Right hindlimb (tissue), 1 donor: ENCODE measurements at regions not wholly inside any gene's neighbourhood (a gene's known extent, or its start where the extent isn't known, plus 50 kb on each side); places are given as distances from the start of the nearest gene placed in this dataset.
"Not testable (repeated sequence)": the region's sequence is repeated elsewhere in the genome, so short reads cannot be mapped to it uniquely, and the experiment has no call there.

Source experiments
- DNase-seq: peaks from one replicate; pipeline ENCODE4 v3.0.0-alpha.2; 2018

DNA sequence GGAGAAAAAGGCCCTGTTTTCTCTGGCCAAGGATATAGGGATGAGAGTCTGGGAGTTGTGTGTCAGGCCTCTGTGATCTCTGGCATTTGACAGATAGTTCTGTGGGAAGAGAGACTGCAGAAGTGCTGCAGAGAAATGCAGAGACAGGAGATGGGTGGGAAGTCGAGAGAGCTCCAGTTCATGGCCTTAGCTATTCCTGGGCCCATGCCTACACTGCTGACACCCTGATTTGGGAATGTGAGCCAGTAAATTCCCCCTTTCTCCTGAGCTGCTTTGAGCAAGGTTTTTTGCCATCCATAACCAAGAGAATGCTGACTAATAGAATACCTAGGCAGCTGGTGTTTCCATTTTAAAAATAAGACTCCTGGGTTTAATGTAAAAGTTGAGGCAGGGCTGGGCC is 59.3 kb downstream of the EBLN2 start:
- no peak for DNase-seq

DNA sequence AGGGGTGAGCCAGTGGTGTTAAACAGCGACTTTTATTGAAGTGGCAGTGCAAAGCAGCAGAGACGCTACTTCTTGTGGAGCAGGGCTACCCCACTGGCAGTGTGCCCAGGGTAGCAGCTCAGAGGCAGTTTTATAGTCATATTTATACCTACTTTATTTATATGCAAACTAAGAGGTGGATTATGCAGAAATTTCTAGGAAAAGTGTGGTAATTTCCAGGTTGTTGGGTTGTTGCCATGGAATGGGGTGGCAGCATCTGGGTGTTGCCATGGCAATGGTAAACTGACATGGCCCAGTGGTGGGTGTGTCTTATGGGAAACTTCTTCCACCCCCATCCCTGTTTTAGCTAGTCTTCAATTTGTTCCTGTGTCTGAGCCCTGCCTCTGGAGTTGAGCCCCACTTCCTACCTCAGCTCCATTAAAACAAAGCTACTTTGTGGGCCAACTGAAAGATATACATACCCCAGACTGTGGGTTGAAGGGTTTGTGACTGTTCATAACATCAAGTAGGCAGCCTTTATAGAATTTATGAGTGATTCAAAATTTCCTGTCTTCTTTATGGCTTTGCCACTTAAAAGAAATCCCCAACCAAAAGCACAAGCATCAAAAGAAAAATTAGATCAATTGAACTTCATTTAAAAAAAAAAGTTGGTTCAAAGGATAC is 60.3 kb downstream of the EBLN2 start:
- DNase-seq: no peak

- DNase-seq: no peak
Measured at GRCh38 chr3:73134034-73134433, 72.6 kb downstream of the EBLN2 start.

DNA sequence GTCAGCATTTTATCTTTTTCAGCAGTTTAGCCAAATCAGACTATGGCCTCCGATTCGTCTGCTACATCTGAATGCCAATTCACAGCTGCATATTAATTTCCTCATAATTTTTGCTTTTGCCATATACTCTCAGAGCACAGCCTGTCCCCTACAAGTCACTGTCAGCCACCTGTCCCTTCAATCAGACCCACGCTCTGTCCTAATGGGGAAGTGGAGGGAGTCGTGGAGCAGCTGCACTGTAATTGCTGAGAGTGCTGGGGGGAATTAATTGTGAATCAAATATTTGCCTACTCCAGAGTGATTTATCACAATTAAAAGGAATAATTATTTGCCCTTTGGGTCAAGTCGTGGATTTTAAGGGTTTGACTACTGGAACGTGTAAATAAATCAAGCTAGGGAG is 75.5 kb downstream of the EBLN2 start:
- DNase-seq: peak; percentile 49

DNA sequence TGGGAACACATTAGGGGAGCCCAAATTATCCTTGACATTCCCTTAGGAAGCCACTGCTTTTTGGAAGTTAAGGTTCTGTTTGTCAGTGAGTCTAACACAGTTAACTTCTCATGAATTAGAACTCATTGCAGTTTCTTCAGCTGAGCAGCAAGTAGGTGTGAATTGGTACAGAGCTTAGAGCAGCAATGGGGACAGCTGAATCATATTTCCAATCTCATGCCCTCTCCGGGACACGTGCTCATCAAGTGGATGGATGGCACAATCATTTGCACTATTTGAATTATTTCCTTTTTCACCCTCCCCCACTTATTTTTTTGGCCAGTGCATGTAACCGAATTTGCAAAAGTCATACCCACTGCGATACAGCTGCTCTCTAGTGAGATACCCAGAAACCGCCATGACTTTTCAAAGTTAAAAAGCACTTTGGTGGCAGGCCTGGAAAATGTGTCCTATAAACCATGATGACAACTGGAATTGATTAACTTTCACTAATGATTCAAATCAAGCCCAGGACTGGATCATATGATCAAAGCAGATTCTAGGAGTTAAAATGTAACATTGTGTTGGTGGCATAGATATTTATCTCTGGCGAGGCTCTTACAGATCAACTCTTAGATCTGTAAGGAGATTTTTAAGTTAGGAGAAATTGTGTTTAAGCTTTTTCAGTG is 76.4 kb downstream of the EBLN2 start:
- no peak for DNase-seq

GRCh38 chr3:73140772-73141442 is 79.4 kb downstream of the EBLN2 start:
- DNase-seq: no peak

DNA sequence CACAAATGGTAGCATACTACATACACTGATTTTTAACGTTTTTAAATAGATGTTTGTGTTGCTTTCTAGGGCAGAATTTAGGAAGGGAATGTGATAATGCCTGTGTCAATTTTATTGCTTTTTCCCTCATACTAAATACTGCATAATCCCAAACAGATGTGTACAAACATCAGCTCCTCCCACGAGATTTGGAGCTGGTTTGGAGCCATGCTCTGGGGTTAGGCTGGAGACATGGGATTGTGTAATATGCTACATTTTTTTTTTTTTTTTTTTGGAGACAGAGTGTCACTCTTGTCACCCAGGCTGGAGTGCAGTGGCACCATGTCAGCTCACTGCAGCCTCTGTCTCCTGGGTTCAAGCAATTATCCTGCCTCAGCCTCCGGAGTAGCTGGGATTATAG is 80.1 kb downstream of the EBLN2 start:
- peak; percentile 66 for DNase-seq

DNA sequence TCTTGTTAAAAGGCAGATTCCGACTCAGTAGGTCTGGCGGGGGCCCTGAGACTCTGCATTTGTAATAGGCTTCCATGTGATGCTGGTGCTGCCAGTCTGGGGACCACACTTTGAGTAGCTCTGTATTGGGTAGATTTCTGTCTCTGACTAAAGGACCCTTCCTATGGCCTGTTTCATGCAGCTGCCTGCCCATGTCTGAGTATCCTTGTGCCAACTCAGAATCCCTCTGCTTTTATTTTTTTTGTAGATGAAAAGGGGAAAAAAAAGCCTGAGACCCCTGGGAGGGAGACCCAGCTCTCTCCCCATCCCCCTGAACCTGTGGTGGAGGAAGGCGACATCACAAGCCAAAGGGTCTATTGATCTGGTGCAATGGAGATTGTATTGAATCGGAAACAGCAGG is 81.9 kb downstream of the EBLN2 start:
- DNase-seq: no peak

DNA sequence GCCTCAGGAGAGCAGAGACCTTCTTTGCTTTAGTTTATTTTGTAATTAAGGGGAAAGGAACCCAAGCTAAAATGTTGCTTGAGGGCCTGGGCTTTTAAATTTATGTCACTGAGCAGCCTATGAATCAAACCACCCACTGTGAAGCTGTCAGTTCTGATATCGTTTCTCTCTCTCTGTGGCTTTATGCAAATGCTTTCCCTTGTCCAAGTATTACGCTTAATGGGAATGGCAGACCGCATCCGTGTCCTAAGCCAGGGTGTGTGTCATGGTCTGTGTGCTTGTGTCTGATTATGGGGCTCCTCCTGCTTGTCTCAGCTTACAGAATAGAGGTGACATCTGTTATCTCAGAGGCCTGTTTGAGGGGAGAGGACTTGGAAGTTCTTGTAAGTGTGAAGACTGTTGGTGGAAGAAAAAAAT is 82.4 kb downstream of the EBLN2 start:
- peak; percentile 78 for DNase-seq

DNA sequence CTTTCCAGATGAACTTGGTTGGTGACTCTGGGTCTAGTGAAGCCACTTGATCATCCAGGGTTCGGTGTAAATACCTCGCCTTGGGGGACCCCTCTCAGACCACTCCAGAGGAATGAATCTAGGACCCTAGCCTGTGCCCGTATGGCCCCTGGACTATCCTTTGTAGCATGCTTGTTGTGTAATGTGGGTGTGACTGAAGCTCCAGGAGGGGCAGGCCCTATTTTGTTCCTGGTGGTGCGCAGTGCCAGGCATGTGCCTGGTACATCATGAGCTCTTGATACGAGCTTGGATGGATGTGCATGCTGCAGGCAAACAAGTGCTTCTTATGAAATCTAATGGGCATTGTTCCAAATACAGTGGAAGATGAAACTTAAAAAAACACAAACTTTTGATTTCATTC is 82.8 kb downstream of the EBLN2 start:
- DNase-seq: no peak

DNA sequence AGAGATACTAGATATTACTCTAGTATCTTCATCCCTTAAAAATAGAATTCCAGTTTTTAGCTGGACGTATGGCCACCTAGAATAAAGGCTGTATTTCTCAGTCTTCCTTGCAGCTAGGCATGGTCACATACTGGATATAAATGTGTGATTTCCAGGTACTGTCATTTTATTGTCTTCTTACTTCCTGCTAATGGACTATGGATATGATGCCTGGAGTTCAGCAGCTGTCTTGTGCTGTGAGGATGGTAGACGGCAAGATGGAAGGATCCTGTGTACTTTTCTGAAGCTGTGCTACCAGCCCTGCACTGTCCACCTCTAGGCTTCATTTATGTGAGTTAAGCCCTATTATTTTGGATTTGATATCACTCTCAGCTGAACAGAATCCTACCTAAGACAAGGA is 83.4 kb downstream of the EBLN2 start:
- DNase-seq: no peak

DNA sequence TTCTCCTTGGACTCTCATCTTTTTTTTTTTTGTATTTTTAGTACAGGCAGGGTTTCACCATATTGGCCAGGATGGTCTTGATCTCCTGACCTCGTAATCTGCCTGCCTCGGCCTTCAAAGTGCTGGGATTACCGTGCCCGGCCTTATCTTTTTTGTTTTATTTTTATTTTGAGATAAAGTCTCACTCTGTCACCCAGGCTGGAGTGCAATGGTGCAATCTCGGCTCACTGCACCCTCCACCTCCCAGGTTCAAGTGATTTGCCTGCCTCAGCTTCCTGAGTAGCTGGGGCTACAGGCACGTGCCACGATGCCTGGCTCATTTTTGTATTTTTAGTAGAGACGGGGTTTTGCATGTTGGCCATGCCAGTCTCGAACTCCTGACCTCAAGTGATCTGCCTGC is 86.0 kb downstream of the EBLN2 start:
- DNase-seq: not testable (repeated sequence)

DNA sequence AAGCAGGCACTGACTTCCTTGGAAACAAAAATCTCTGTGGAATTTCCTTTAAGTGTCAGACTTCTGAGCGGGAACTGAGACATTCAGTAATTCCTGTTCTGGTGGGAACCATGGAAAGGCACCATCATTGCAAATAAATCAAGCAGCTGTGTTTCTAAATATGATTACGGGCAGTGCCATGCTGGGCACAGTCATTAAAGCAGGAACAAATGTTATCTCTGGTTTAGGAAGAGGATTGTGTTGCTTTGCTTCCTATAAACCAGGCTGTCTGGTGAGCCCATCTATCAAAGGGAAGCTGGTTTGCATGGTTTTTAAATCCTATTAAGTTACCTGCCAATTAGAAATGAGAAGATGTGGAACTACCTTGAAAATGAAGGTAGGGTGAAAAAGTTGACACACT is 86.7 kb downstream of the EBLN2 start:
- DNase-seq: no peak

- no peak for DNase-seq
Measured at GRCh38 chr3:73148682-73149081, 87.2 kb downstream of the EBLN2 start.

DNA sequence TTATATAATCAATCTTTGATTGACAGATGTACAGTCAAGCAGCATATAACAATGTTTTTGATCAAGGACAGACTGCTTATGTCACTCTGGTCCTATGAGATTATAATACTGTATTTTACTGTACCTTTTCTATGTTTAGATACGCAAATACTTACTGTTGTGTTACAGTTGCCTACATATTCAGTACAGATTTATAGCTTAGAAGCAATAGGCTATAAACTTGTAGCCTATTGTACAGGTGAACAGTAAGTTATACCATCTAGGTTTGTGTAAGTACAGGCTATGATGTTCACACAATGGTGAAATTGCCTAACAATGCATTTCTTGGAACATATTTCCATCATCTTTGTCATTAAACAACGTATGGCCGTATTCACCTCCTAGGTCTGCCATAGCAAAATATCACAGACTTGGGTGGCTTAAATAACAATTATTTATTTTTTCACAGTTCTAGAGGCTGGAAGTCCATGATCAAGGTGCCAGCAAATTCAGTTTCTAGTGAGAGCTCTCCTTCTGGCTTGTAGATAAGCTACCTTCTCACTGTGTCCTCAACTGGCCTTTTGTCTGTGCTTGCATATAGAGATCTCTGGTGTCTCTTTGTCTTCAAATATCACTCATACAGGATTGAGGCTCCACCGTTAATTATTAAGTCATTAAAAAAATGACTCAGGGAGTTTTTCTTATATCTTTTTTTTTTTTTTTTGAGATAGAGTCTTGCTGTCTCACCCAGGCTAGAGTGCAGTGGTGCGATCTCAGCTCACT is 89.1 kb downstream of the EBLN2 start:
- no peak for DNase-seq

DNA sequence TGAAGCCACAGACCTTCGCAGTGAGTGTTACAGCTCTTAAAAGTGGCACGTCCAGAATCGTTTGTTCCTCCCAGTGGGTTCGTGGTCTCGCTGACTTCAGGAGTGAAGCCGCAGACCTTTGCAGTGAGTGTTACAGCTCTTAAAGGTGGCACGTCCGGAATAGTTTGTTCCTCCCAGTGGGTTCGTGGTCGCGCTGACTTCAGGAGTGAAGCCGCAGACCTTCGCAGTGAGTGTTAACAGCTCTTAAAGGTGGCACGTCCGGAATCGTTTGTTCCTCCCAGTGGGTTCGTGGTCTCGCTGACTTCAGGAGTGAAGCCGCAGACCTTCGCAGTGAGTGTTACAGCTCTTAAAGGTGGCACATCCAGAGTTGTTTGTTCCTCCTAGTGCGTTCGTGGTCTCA is 91.1 kb downstream of the EBLN2 start:
- DNase-seq: not testable (repeated sequence)

DNA sequence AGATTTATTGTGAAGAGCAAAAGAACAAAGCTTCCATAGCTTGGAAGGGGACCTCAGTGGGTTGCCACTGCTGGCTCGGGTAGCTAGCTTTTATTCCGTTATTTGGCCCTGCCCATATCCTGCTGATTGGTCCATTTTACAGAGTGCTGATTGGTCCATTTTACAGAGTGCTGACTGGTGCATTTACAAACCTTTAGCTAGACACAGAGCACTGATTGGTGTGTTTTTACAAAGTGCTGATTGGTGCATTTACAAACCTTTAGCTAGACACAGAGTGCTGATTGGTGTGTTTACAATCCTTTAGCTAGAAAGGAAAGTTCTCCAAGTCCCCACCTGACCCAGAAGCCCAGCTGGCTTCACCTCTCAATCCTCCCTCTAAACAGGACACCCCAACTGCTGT is 91.6 kb downstream of the EBLN2 start:
- not testable (repeated sequence) for DNase-seq

DNA sequence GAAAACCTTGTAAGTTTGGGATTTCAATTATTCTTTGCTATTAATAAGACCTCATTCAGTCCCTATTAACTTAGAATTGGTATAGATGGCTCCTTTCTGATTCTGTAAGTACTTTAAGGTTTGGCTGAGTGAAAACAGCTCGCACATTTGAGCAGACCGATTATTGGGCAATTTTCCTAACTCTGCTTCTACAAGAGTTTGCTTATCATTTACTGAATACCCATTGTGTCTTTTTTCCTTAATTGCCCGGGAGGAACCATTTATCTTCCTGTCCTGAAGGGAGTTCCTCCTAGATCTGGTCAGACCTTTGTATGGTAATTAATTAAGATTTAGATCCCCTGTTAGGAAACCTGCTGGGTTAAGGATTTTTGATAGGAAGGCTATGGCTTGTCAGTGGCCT is 92.8 kb downstream of the EBLN2 start:
- DNase-seq: not testable (repeated sequence)

- DNase-seq: not testable (repeated sequence)
Measured at GRCh38 chr3:73155441-73155840, 94.0 kb downstream of the EBLN2 start.

- no peak for DNase-seq
Measured at GRCh38 chr3:73164622-73165021, 103.2 kb downstream of the EBLN2 start.

GRCh38 chr3:73175698-73176097 is 114.2 kb downstream of the EBLN2 start:
- no peak for DNase-seq

DNA sequence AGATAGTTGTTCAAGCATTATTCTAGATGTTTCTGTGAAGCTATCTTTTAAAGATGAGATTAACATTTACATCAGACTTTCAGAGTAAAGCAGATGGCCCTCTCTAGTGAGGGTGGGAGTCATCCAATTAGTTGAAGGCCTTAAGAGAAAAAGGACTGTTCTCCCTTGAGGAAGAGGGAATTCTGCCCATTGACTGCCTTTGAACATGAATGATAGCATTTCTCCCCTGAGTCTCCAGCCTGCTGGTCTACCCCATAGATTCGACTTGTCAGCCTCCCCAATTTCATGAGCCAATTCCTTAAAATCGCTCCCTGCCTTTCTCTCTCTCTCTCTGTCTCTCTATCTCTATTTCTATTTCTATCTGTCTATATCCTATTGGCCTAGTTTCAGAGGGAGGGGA is 115.5 kb downstream of the EBLN2 start:
- DNase-seq: no peak

- no peak for DNase-seq
Measured at GRCh38 chr3:73177827-73178226, 116.4 kb downstream of the EBLN2 start.

- DNase-seq: no peak
Measured at GRCh38 chr3:73179601-73180000, 118.1 kb downstream of the EBLN2 start.
